ENCODE measurements at regions not wholly inside any gene's neighbourhood (a gene's known extent, or its start where the extent isn't known, plus 50 kb on each side); places are given as distances from the start of the nearest gene placed in this dataset.

DNA sequence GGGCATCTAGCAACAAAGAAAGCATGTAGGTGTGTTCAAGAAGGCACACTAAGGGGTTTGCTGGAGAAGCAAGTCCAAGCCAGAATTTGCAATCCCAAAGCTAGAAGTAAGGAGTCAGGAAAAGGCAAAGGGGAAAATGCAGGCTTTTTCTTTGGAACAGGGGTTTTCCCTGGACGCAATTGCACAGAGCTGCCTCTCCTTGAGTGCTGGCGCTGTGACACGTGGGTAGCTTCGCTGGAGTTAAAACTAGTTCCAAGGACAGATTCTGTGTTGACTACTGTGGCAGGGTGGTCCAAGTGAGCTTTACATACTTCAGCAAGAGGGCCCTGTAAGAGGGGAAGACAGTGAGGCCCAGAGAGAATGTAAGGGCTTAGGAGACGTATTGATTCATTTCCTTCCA lies 277.1 kb downstream of the ADGRA3 start:
- Histone ChIP-seq H3K4me3 (ENCODE audit: low read depth, low read length, poor library complexity, severe bottlenecking) (no peak overlapping the region), H3K27ac (ENCODE audit: low read depth, low read length, poor library complexity, severe bottlenecking) (no peak overlapping the region), H3K27me3 (replicated peaks; ENCODE audit: insufficient read depth, low read depth, low read length, poor library complexity) (no peaks in the 10 kb centered on the region), H3K36me3 (ENCODE audit: insufficient read depth, low read length, poor library complexity, severe bottlenecking) (no peaks in the 10 kb centered on the region), H3K9me3 (ENCODE audit: low read depth, low read length, poor library complexity, severe bottlenecking) (no peaks in the 10 kb centered on the region), H3K4me1 (ENCODE audit: insufficient read depth, low read length, poor library complexity, severe bottlenecking) (no peaks in the 10 kb centered on the region)
- no TSS peak for BruUV-seq (replicated peaks)
- no peak for TF ChIP-seq EZH2 (IDR thresholded peaks at IDR 0.05; ENCODE audit: borderline replicate concordance, low read depth, low read length, poor library complexity, severe bottlenecking)
- TF ChIP-seq, protein P1, sequence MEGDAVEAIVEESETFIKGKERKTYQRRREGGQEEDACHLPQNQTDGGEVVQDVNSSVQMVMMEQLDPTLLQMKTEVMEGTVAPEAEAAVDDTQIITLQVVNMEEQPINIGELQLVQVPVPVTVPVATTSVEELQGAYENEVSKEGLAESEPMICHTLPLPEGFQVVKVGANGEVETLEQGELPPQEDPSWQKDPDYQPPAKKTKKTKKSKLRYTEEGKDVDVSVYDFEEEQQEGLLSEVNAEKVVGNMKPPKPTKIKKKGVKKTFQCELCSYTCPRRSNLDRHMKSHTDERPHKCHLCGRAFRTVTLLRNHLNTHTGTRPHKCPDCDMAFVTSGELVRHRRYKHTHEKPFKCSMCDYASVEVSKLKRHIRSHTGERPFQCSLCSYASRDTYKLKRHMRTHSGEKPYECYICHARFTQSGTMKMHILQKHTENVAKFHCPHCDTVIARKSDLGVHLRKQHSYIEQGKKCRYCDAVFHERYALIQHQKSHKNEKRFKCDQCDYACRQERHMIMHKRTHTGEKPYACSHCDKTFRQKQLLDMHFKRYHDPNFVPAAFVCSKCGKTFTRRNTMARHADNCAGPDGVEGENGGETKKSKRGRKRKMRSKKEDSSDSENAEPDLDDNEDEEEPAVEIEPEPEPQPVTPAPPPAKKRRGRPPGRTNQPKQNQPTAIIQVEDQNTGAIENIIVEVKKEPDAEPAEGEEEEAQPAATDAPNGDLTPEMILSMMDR (conservative IDR thresholded peaks at IDR 0.05; ENCODE audit: low read depth, low read length): peak; percentile 33
- POLR2A ChIA-PET (ENCODE audit: low non-redundant PET): no interaction called here
- intact Hi-C loops (cut with micrococcal nuclease; ENCODE audit: unreplicated experiment): no loop called here
- CTCF ChIA-PET: no interaction called here
- peak; percentile 2 for DNase-seq (ENCODE audit: low spot score)

DNA sequence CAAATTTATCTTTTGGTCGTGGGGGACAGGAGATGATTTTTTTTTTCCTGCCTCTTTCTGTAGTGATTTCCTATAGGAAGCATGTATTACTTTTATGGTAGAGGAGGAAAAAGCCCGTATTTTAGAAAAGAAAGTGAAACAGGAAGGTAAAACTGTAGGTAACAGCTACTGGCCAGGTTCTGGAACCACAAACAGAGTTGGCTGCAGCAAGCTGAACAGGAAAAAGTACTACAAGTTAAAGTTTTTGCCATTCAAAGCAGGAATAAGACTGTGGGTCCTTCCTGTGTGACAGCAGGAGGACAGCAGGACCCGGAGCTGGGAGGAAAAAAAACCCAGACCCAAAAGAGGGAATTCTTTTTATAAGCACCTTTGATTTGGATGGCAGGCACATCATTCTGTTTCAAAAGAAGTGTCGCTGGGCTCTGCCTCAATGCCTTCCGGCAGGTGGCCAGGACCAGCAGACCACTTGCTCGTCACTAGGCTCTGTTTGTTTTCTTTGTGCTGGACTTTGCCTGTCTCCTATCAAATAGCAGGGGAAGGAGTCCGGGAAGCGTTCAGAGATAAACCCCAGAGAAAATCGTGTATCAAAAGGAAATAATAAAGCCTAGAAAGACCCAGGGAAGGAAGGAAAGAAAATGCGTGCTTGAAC lies 277.9 kb downstream of the ADGRA3 start:
- ChIA-PET CTCF (no interaction called here), POLR2A (ENCODE audit: low non-redundant PET) (no interaction called here)
- Histone ChIP-seq H3K27me3 (replicated peaks; ENCODE audit: insufficient read depth, low read depth, low read length, poor library complexity) (no peaks in the 10 kb centered on the region), H3K9me3 (ENCODE audit: low read depth, low read length, poor library complexity, severe bottlenecking) (no peaks in the 10 kb centered on the region), H3K27ac (ENCODE audit: low read depth, low read length, poor library complexity, severe bottlenecking) (no peak overlapping the region), H3K36me3 (ENCODE audit: insufficient read depth, low read length, poor library complexity, severe bottlenecking) (no peaks in the 10 kb centered on the region), H3K4me1 (ENCODE audit: insufficient read depth, low read length, poor library complexity, severe bottlenecking) (no peaks in the 10 kb centered on the region), H3K4me3 (ENCODE audit: low read depth, low read length, poor library complexity, severe bottlenecking) (no peak overlapping the region)
- TF ChIP-seq, protein P1 (conservative IDR thresholded peaks at IDR 0.05; ENCODE audit: low read depth, low read length): no peak
- TF ChIP-seq EZH2 (IDR thresholded peaks at IDR 0.05; ENCODE audit: borderline replicate concordance, low read depth, low read length, poor library complexity, severe bottlenecking): no peak
- DNase-seq (ENCODE audit: low spot score): no peak
- intact Hi-C loops (cut with micrococcal nuclease; ENCODE audit: unreplicated experiment): no loop called here
- BruUV-seq (replicated peaks): no TSS peak

DNA sequence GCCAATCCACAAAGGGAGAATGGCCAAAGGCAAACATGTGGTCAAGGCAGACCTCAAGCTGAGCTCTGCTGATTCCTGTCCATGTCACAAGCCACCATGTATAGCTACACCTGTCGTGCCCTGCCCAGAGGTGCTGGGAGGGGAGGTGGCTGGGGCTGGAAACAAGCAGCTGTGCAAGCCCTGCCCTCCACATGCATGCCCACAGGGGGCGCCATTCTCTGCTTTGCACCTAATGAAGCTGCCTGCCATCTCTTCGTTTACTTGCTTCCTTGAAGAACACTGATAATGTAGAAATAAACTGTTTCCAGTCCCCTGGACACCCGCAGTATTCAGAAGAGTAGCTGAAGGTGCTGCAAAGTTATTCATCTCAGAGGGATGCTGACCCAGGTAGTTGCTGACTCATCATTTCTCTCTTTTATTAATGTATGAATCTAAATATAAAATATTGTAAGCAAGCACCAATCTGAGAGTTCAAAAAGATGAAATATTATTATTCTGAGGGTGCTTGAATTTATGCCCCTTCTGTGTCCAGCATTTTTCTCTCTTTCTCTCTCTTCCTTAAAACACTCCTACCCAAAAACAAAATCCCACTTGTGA lies 278.6 kb downstream of the ADGRA3 start:
- DNase-seq (ENCODE audit: low spot score): peak; percentile 33
- no TSS peak for BruUV-seq (replicated peaks)

More for the DNA sequence above, 278.6 kb downstream of the ADGRA3 start:
- Histone ChIP-seq H3K4me1 (ENCODE audit: insufficient read depth, low read length, poor library complexity, severe bottlenecking) (no peaks in the 10 kb centered on the region), H3K27ac (ENCODE audit: low read depth, low read length, poor library complexity, severe bottlenecking) (no peak overlapping the region), H3K4me3 (ENCODE audit: low read depth, low read length, poor library complexity, severe bottlenecking) (no peak overlapping the region), H3K36me3 (ENCODE audit: insufficient read depth, low read length, poor library complexity, severe bottlenecking) (no peaks in the 10 kb centered on the region), H3K9me3 (ENCODE audit: low read depth, low read length, poor library complexity, severe bottlenecking) (no peaks in the 10 kb centered on the region), H3K27me3 (replicated peaks; ENCODE audit: insufficient read depth, low read depth, low read length, poor library complexity) (no peaks in the 10 kb centered on the region)
- ChIA-PET POLR2A (ENCODE audit: low non-redundant PET) (no interaction called here), CTCF (no interaction called here)
- intact Hi-C loops (cut with micrococcal nuclease; ENCODE audit: unreplicated experiment): no loop called here
- no peak for TF ChIP-seq EZH2 (IDR thresholded peaks at IDR 0.05; ENCODE audit: borderline replicate concordance, low read depth, low read length, poor library complexity, severe bottlenecking)
- TF ChIP-seq, protein P1 (conservative IDR thresholded peaks at IDR 0.05; ENCODE audit: low read depth, low read length): peak; percentile 64
